ENCODE measurements at regions not wholly inside any gene's neighbourhood (a gene's known extent, or its start where the extent isn't known, plus 50 kb on each side); places are given as distances from the start of the nearest gene placed in this dataset.

DNA sequence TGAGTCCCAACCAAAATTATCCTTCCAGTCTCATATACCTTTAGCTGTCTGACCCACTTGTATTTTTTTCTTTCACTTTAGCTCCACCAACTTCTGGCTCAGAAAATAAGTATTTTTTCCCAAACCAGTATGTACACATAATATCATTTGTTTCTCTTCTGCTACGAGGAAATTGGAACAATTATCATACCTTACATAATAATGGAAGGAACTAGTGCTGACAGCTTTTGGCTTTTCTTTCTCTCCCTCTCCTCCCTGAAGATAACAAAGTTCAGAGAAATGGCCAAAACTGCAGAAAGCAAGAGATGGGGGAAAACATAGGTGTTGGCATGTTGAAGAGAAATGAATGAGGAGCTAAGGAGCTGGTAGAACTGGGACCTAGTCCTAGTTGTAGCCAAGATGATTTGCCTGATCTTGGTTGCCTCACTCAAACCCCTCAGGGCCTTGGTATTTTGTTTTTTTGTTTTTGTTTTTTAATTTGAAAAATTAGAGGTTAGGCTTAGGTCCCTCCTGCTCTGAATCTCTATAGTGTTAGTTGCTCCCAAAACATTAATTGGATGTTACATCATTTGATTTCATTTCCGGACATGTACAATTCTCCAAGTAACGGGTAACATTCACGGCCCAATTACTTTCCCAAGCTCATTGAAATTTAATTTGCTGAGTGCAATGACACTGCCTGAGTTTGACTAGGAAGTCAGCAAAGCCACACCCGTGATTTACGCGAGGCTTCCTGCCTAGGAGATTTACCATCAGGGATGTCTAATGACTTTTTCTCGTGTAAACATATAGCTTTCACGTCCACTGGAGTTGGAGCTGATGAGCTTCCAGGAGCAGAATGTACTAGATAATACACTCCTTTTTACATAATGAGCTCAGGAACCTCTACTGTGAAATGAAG, 291.6 kb downstream of the TLE1 start:
- TF ChIP-seq, protein P1, sequence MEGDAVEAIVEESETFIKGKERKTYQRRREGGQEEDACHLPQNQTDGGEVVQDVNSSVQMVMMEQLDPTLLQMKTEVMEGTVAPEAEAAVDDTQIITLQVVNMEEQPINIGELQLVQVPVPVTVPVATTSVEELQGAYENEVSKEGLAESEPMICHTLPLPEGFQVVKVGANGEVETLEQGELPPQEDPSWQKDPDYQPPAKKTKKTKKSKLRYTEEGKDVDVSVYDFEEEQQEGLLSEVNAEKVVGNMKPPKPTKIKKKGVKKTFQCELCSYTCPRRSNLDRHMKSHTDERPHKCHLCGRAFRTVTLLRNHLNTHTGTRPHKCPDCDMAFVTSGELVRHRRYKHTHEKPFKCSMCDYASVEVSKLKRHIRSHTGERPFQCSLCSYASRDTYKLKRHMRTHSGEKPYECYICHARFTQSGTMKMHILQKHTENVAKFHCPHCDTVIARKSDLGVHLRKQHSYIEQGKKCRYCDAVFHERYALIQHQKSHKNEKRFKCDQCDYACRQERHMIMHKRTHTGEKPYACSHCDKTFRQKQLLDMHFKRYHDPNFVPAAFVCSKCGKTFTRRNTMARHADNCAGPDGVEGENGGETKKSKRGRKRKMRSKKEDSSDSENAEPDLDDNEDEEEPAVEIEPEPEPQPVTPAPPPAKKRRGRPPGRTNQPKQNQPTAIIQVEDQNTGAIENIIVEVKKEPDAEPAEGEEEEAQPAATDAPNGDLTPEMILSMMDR (conservative IDR thresholded peaks at IDR 0.05 in 1 of 2, IDR thresholded peaks at IDR 0.05 in 1 of 2; ENCODE audit: extremely low read depth in 1 of 2, insufficient read depth in 1 of 2, low read depth in 1 of 2, low read length in 2 of 2): no peak
- TF ChIP-seq EZH2 (IDR thresholded peaks at IDR 0.05; ENCODE audit: borderline replicate concordance, low read length): no peak

All from mammary epithelial cell (primary cell).